CD4-positive, alpha-beta T cell (primary cell): ENCODE measurements at regions not wholly inside any gene's neighbourhood (a gene's known extent, or its start where the extent isn't known, plus 50 kb on each side); places are given as distances from the start of the nearest gene placed in this dataset.

Source experiments
- ATAC-seq: fragments of 200-7000 bp; cut with Tn5 transposase; one replicate; pipeline ENCODE4 v1.10.0; 2022; ENCODE audit warnings: mild to moderate bottlenecking; ENCODE audit not compliant: poor library complexity
- CTCF ChIA-PET: fragments of 350-600 bp; sonication (Branson Sonifier 250); formaldehyde crosslinking; loops from one replicate; lab custom pipeline; 2021; ENCODE audit warnings: antibody characterized with exemption, inconsistent platforms; lab: Charles Lee
- POLR2A ChIA-PET: fragments of 350-600 bp; sonication (Branson Sonifier 250); formaldehyde crosslinking; loops from one replicate; lab custom pipeline; 2021; ENCODE audit warnings: antibody characterized with exemption, inconsistent platforms; lab: Charles Lee
- DNase-seq, 14 experiments: peaks; one replicate each; pipeline ENCODE4 v3.0.0-alpha.2; 2013 to 2020; ENCODE audit warnings: mixed read lengths in 2 of 14
- H3K27ac ChIP-seq, 2 donors: one replicate each; pipeline versions ENCODE4 v1.5.1 to v1.7.0; 2013; ENCODE audit warnings: low read length in 2 of 2, low read depth in 1 of 2, mild to moderate bottlenecking in 1 of 2
- H3K27me3 ChIP-seq, 2 experiments: 1 replicate in 1 of 2; 2 replicates in 1 of 2; pipeline versions ENCODE4 v1.6.1 to v1.7.0; 2013; ENCODE audit warnings: low read length in 2 of 2, control low read depth in 1 of 2, mild to moderate bottlenecking in 1 of 2, moderate library complexity in 1 of 2; ENCODE audit not compliant: insufficient read depth in 2 of 2, control insufficient read depth in 1 of 2
- H3K36me3 ChIP-seq: one replicate; pipeline ENCODE4 v1.6.1; 2013; ENCODE audit warnings: low read length, control low read depth; ENCODE audit not compliant: insufficient read depth
- H3K4me1 ChIP-seq: one replicate; pipeline ENCODE4 v1.6.1; 2013; ENCODE audit warnings: low read length, control low read depth; ENCODE audit not compliant: insufficient read depth
- H3K4me3 ChIP-seq: one replicate; pipeline ENCODE4 v1.5.1; 2013; ENCODE audit warnings: mild to moderate bottlenecking, low read length, moderate library complexity
- H3K9me3 ChIP-seq, 2 experiments: 1 replicate in 1 of 2; 2 replicates in 1 of 2; pipeline versions ENCODE4 v1.6.1 to v1.7.0; 2013; ENCODE audit warnings: low read length in 2 of 2, mild to moderate bottlenecking in 2 of 2, control low read depth in 1 of 2, moderate library complexity in 1 of 2; ENCODE audit not compliant: control insufficient read depth in 1 of 2, insufficient read depth in 1 of 2
- H3K27ac Mint-ChIP-seq: one replicate; pipeline ENCODE4 v1.8.0; 2020; ENCODE audit warnings: mixed read lengths
- H3K27me3 Mint-ChIP-seq: one replicate; pipeline ENCODE4 v1.8.0; 2021; ENCODE audit warnings: mixed read lengths
- H3K36me3 Mint-ChIP-seq: one replicate; pipeline ENCODE4 v1.8.0; 2021; ENCODE audit warnings: low read depth, mixed read lengths
- H3K4me1 Mint-ChIP-seq: one replicate; pipeline ENCODE4 v1.8.0; 2021; ENCODE audit warnings: low read depth, mixed read lengths
- H3K4me3 Mint-ChIP-seq: one replicate; pipeline ENCODE4 v1.8.0; 2020; ENCODE audit warnings: mild to moderate bottlenecking, mixed read lengths
- H3K9me3 Mint-ChIP-seq: one replicate; pipeline ENCODE4 v1.8.0; 2020; ENCODE audit warnings: mixed read lengths
- intact Hi-C, 2 experiments: fragments of 100-400 bp; cut with DNase I in 1 of 2; cut with micrococcal nuclease in 1 of 2; formaldehyde crosslinking; loops; one replicate each; pipeline versions ENCODE4 v1.15.1 to v1.9.0; 2023 to 2025; cut with DNase I, micrococcal nuclease
- TF ChIP-seq, protein P1 (sequence below): fragments of 200-600 bp; IDR thresholded peaks from one replicate; pipeline ENCODE4 v1.8.0; 2022; ENCODE audit warnings: antibody characterized with exemption, mild to moderate bottlenecking

DNA sequence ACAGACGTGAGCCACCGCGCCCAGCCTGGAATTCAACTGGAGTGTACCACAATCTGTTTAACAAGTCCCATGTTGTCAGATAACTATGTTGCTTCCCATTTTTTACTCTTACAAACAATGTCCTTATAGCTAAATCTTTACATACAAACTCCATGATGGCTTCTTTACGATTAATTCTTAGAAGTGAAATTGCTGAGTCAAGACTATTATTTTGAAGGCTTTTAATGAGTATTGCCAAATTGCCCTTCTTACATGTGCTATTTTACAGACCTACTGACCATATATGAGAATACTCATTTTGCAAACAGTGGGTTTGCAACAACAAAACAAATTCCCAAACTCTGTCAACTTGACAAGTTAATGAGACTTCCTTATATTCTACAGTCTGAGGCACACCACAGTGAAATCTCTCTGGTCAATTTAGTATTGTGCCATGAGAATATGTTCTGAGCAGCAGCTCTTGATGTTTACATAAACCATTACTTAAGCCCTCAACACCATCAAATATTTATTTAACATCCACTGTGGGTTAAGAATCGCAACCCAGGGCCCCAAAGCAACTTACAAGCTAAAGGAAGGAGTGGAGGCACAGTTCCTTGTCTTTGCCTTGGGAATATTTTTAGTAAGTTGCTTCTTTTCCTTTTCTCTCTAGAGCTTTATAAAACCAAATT, 128.5 kb downstream of the SPRY1 start:
- CTCF ChIA-PET: interaction anchor here (0.7 kb wide), 1 partner anchor 216 kb away, joined by 3 read pairs; no protein-coding TSS in a partner anchor
- H3K27me3 Mint-ChIP-seq: no peaks in the 10 kb centered on the region

DNA sequence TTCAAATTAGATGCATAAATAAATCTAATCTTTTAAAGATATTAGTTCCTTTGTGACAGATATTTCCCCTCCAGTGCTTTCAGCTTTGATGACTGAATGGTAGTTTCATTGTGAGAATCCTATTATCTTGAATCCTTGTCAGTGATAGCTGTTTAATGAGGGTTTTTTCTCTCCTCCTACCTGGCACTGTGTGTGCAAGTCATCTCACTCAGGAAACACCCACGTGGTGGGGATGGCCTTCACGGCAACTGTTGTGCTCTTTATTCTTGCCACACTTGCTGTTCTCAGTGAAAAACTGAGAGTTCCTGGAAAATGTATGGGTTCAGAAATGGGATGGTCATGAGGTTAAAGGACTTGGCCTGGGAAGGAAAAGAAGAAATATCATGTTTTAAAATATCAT, 129.9 kb downstream of the SPRY1 start:
- TF ChIP-seq, protein P1, sequence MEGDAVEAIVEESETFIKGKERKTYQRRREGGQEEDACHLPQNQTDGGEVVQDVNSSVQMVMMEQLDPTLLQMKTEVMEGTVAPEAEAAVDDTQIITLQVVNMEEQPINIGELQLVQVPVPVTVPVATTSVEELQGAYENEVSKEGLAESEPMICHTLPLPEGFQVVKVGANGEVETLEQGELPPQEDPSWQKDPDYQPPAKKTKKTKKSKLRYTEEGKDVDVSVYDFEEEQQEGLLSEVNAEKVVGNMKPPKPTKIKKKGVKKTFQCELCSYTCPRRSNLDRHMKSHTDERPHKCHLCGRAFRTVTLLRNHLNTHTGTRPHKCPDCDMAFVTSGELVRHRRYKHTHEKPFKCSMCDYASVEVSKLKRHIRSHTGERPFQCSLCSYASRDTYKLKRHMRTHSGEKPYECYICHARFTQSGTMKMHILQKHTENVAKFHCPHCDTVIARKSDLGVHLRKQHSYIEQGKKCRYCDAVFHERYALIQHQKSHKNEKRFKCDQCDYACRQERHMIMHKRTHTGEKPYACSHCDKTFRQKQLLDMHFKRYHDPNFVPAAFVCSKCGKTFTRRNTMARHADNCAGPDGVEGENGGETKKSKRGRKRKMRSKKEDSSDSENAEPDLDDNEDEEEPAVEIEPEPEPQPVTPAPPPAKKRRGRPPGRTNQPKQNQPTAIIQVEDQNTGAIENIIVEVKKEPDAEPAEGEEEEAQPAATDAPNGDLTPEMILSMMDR: no peak
- Mint-ChIP-seq H3K4me3 (no peak overlapping the region), H3K27me3 (no peaks in the 10 kb centered on the region), H3K36me3 (no peaks in the 10 kb centered on the region), H3K9me3 (no peaks in the 10 kb centered on the region), H3K27ac (no peak overlapping the region), H3K4me1 (no peaks in the 10 kb centered on the region)
- no peaks in the 10 kb centered on the region for H3K9me3 ChIP-seq
- no peaks in the 10 kb centered on the region for H3K36me3 ChIP-seq
- no peaks in the 10 kb centered on the region for H3K4me1 ChIP-seq
- no peak overlapping the region for H3K4me3 ChIP-seq
- no peak overlapping the region for H3K27ac ChIP-seq
- H3K27me3 ChIP-seq: no peaks in the 10 kb centered on the region
- DNase-seq: no peak
- intact Hi-C loops: no loop called here
- ATAC-seq: no peak
- CTCF ChIA-PET: no interaction called here
- POLR2A ChIA-PET: no interaction called here

More for the DNA sequence above, 128.5 kb downstream of the SPRY1 start:
- TF ChIP-seq, protein P1: no peak
- intact Hi-C loops: no loop called here
- Histone ChIP-seq H3K4me1 (no peaks in the 10 kb centered on the region), H3K4me3 (no peak overlapping the region), H3K27me3 (no peaks in the 10 kb centered on the region), H3K27ac (no peak overlapping the region), H3K9me3 (no peaks in the 10 kb centered on the region), H3K36me3 (no peaks in the 10 kb centered on the region)
- H3K4me1 Mint-ChIP-seq: no peaks in the 10 kb centered on the region
- DNase-seq: no peak
- H3K27ac Mint-ChIP-seq: no peak overlapping the region
- POLR2A ChIA-PET: no interaction called here
- H3K4me3 Mint-ChIP-seq: no peak overlapping the region
- no peak for ATAC-seq
- H3K36me3 Mint-ChIP-seq: no peaks in the 10 kb centered on the region
- no peaks in the 10 kb centered on the region for H3K9me3 Mint-ChIP-seq

DNA sequence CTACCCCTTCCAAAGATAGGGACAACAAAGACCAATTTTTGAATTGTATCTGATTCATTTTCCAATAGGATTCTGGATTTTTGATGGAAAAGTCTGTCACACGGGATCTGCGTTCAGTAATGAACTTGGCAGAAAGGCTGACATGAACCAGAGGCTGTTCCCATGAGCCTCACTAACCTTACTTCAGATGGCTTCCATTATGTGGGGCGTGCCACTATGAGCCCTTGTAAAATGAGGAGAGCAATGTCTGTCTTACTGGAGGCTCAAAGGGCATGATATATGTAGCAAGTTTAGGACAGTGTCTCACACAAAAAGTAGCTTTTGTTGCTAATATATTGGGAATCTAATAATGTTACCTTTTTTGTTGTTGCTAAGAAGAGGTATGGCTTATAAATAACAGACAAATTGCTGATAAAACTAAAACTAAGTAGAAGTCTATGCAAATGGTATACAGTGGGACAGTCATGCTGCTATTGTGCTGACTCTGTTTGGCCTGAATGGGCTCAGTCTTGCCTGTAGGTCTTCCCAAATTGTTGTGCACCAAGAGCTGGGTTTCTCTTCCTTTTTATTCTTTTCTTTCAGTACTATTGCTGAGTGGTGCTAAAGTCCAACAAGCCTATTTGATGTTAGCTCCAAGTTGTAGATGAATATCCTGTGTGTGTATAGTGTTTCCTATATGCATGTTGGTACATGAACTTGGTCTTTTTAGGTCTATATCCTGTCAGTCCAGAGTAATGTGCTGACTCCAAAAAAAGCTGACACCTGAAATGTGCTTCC, 132.1 kb downstream of the SPRY1 start:
- H3K36me3 ChIP-seq: no peaks in the 10 kb centered on the region
- H3K27me3 Mint-ChIP-seq: no peaks in the 10 kb centered on the region
- DNase-seq: no peak
- H3K4me3 ChIP-seq: no peak overlapping the region
- TF ChIP-seq, protein P1: no peak
- H3K9me3 ChIP-seq: no peaks in the 10 kb centered on the region
- no peak overlapping the region for H3K27ac ChIP-seq
- no peaks in the 10 kb centered on the region for H3K4me1 Mint-ChIP-seq
- intact Hi-C loops: no loop called here
- no peak overlapping the region for H3K4me3 Mint-ChIP-seq
- POLR2A ChIA-PET: no interaction called here
- H3K27me3 ChIP-seq: no peaks in the 10 kb centered on the region
- no peaks in the 10 kb centered on the region for H3K9me3 Mint-ChIP-seq
- H3K36me3 Mint-ChIP-seq: no peaks in the 10 kb centered on the region
- no peak overlapping the region for H3K27ac Mint-ChIP-seq
- H3K4me1 ChIP-seq: no peaks in the 10 kb centered on the region
- CTCF ChIA-PET: no interaction called here
- ATAC-seq: no peak
